Heart left ventricle (tissue), 13 donors: ENCODE measurements at regions not wholly inside any gene's neighbourhood (a gene's known extent, or its start where the extent isn't known, plus 50 kb on each side); places are given as distances from the start of the nearest gene placed in this dataset.

Source experiments
- CTCF ChIP-seq, 12 donors: fragments of 200-600 bp; sonication (generic) in 4 of 12; IDR thresholded peaks; one replicate each; pipeline versions ENCODE4 v1.5.0 to v1.8.0; 2018 to 2022; ENCODE audit warnings: antibody characterized with exemption in 12 of 12, mild to moderate bottlenecking in 5 of 12
- POLR2A ChIP-seq, 2 donors: fragments of 450-650 bp; IDR thresholded peaks; one replicate each; pipeline ENCODE4 v1.6.1; 2017; ENCODE audit warnings: antibody characterized with exemption in 2 of 2, mild to moderate bottlenecking in 2 of 2, moderate library complexity in 2 of 2
- donor health status: ischemic (EF 13 %, LVEDD 7.1; RV severe dilation, severe dysfunction).
- donor health status: DM: no; HTN: yes; CAD: no.
- donor health status: DM: no; HTN: no; CAD: no.
- donor health status: ischemic (EF 25% LVEDD 6.9; RV normal size, moderate dysfunction).
- donor health status: ischemic (EF 25% LVEDD 5.7; RV mildly dilated, moderate dysfunction).
- donor health status: ischemic (EF 35%, LVEDD 5.7; RV mildly dilated, moderate dysfunction).
- donor health status: nonischemic (EF 11% LVEDD 7.7; RV severe dilation, severe dysfunction).
- donor health status: DM: yes; HTN: yes; CAD: no.
- donor health status: PGD.
- donor health status: ischemic (EF 29% LVEDD 5.4; RV normal size, mild dysfunction).
- donor health status: nonischemic (EF 23%, LVEDD 6.1; RV moderate dilation, normal function).

- TF ChIP-seq CTCF (IDR thresholded peaks at IDR 0.05) = no peak
- no peak for TF ChIP-seq POLR2A (IDR thresholded peaks at IDR 0.05)
Observed at GRCh38 chr12:74892057-74892633, 317.5 kb downstream of the KCNC2 start.
